ENCODE measurements at regions not wholly inside any gene's neighbourhood (a gene's known extent, or its start where the extent isn't known, plus 50 kb on each side); places are given as distances from the start of the nearest gene placed in this dataset.

DNA sequence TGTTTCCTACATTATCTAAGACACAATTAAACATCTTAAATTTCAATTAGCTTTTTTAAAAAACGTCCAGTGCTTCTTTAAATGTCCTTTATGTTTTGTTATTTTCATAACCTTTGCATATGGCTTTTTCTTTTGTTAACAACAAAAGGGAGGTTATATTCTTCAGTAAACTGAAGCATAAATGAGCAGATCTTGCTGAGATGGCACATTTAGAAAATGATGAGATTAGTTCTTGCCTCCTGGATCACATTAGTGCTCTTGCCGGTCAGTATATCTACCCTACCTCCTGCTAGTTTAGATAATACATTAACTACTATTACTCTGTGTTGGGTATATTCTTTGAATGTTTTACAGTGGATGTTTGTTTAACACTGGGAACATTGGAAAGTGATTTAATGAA lies 126.1 kb downstream of the DISP1 start:
- TF ChIP-seq JUND (IDR thresholded peaks at IDR 0.05) = no peak
- TF ChIP-seq, protein P1, sequence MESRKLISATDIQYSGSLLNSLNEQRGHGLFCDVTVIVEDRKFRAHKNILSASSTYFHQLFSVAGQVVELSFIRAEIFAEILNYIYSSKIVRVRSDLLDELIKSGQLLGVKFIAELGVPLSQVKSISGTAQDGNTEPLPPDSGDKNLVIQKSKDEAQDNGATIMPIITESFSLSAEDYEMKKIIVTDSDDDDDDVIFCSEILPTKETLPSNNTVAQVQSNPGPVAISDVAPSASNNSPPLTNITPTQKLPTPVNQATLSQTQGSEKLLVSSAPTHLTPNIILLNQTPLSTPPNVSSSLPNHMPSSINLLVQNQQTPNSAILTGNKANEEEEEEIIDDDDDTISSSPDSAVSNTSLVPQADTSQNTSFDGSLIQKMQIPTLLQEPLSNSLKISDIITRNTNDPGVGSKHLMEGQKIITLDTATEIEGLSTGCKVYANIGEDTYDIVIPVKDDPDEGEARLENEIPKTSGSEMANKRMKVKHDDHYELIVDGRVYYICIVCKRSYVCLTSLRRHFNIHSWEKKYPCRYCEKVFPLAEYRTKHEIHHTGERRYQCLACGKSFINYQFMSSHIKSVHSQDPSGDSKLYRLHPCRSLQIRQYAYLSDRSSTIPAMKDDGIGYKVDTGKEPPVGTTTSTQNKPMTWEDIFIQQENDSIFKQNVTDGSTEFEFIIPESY (IDR thresholded peaks at IDR 0.05) = no peak
- TF ChIP-seq, protein P2, sequence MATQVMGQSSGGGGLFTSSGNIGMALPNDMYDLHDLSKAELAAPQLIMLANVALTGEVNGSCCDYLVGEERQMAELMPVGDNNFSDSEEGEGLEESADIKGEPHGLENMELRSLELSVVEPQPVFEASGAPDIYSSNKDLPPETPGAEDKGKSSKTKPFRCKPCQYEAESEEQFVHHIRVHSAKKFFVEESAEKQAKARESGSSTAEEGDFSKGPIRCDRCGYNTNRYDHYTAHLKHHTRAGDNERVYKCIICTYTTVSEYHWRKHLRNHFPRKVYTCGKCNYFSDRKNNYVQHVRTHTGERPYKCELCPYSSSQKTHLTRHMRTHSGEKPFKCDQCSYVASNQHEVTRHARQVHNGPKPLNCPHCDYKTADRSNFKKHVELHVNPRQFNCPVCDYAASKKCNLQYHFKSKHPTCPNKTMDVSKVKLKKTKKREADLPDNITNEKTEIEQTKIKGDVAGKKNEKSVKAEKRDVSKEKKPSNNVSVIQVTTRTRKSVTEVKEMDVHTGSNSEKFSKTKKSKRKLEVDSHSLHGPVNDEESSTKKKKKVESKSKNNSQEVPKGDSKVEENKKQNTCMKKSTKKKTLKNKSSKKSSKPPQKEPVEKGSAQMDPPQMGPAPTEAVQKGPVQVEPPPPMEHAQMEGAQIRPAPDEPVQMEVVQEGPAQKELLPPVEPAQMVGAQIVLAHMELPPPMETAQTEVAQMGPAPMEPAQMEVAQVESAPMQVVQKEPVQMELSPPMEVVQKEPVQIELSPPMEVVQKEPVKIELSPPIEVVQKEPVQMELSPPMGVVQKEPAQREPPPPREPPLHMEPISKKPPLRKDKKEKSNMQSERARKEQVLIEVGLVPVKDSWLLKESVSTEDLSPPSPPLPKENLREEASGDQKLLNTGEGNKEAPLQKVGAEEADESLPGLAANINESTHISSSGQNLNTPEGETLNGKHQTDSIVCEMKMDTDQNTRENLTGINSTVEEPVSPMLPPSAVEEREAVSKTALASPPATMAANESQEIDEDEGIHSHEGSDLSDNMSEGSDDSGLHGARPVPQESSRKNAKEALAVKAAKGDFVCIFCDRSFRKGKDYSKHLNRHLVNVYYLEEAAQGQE (IDR thresholded peaks at IDR 0.05) = no peak
- TF ChIP-seq NR2F2 (IDR thresholded peaks at IDR 0.05) = no peak
- TF ChIP-seq, protein P3, sequence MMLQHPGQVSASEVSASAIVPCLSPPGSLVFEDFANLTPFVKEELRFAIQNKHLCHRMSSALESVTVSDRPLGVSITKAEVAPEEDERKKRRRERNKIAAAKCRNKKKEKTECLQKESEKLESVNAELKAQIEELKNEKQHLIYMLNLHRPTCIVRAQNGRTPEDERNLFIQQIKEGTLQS (IDR thresholded peaks at IDR 0.05) = no peak
- TF ChIP-seq, protein P4, sequence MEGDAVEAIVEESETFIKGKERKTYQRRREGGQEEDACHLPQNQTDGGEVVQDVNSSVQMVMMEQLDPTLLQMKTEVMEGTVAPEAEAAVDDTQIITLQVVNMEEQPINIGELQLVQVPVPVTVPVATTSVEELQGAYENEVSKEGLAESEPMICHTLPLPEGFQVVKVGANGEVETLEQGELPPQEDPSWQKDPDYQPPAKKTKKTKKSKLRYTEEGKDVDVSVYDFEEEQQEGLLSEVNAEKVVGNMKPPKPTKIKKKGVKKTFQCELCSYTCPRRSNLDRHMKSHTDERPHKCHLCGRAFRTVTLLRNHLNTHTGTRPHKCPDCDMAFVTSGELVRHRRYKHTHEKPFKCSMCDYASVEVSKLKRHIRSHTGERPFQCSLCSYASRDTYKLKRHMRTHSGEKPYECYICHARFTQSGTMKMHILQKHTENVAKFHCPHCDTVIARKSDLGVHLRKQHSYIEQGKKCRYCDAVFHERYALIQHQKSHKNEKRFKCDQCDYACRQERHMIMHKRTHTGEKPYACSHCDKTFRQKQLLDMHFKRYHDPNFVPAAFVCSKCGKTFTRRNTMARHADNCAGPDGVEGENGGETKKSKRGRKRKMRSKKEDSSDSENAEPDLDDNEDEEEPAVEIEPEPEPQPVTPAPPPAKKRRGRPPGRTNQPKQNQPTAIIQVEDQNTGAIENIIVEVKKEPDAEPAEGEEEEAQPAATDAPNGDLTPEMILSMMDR (IDR thresholded peaks at IDR 0.05; ENCODE audit: low read depth, low read length, missing input control) = no peak
- TF ChIP-seq HNF4A (conservative IDR thresholded peaks at IDR 0.05) = no peak
- TF ChIP-seq, protein P5, sequence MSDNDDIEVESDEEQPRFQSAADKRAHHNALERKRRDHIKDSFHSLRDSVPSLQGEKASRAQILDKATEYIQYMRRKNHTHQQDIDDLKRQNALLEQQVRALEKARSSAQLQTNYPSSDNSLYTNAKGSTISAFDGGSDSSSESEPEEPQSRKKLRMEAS (IDR thresholded peaks at IDR 0.05) = no peak
- TF ChIP-seq FOXA1 (IDR thresholded peaks at IDR 0.05) = no peak
- no peak for TF ChIP-seq FOXA2 (IDR thresholded peaks at IDR 0.05)
- no peak for TF ChIP-seq TAF1 (conservative IDR thresholded peaks at IDR 0.05)
- no peak for TF ChIP-seq HNF4G (IDR thresholded peaks at IDR 0.05)
- peaks cover 0 to 4% (median 0%) of the 10 kb centered on the region in 4 donors for H3K36me3 ChIP-seq (ENCODE audit: control insufficient read depth in 4 of 4, insufficient read depth in 3 of 4, low read depth in 1 of 4, low read length in 3 of 4)
- H3K4me1 ChIP-seq (ENCODE audit: control insufficient read depth in 4 of 4, insufficient read depth in 4 of 4, low read length in 3 of 4) = no peaks in the 10 kb centered on the region
- H3K4me3 ChIP-seq (ENCODE audit: low read depth in 1 of 3, low read length in 3 of 3) = no peak overlapping the region
- no peak overlapping the region for H3K9ac ChIP-seq (ENCODE audit: low read depth in 1 of 2, low read length in 2 of 2)
- WGBS = 86% methylated on average over 2 of the region's 2 CpGs
- no peak overlapping the region for H3K27ac ChIP-seq (ENCODE audit: low read depth in 1 of 2, low read length in 2 of 2)
- no peaks in the 10 kb centered on the region for H3K27me3 ChIP-seq (ENCODE audit: control insufficient read depth in 4 of 4, insufficient read depth in 4 of 4, low read length in 3 of 4)
- no peaks in the 10 kb centered on the region for H3K9me3 ChIP-seq (ENCODE audit: control insufficient read depth in 4 of 4, low read length in 3 of 4)
- DNase-seq (ENCODE audit: low spot score) = no peak

DNA sequence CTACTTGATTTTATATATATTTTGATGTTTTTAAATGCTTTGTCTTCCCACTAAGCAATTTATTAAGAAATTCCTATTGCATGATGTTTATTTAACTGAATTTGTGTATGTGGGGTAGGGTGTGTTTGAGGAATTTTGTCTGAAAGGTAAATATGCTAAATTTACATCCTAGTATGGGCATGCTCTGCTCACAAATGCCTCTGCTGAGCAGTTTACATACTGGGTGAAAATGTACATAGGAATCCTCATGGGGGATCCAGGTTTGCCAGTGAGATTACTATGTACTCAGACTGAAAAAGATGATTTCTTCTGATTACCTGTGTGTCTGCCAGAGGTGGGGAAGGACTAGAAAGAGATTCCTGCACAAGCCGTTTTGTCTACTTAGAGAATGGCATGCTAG lies 126.6 kb downstream of the DISP1 start:
- Histone ChIP-seq H3K36me3 (ENCODE audit: control insufficient read depth in 4 of 4, insufficient read depth in 3 of 4, low read depth in 1 of 4, low read length in 3 of 4) (peaks cover 0 to 4% (median 0%) of the 10 kb centered on the region in 4 donors), H3K9ac (ENCODE audit: low read depth in 1 of 2, low read length in 2 of 2) (no peak overlapping the region), H3K9me3 (ENCODE audit: control insufficient read depth in 4 of 4, low read length in 3 of 4) (no peaks in the 10 kb centered on the region), H3K4me3 (ENCODE audit: low read depth in 1 of 3, low read length in 3 of 3) (no peak overlapping the region), H3K27ac (ENCODE audit: low read depth in 1 of 2, low read length in 2 of 2) (no peak overlapping the region), H3K4me1 (ENCODE audit: control insufficient read depth in 4 of 4, insufficient read depth in 4 of 4, low read length in 3 of 4) (no peaks in the 10 kb centered on the region), H3K27me3 (ENCODE audit: control insufficient read depth in 4 of 4, insufficient read depth in 4 of 4, low read length in 3 of 4) (no peaks in the 10 kb centered on the region)
- WGBS = 98% methylated on average over 1 of the region's 1 CpG
- no peak for TF ChIP-seq JUND (IDR thresholded peaks at IDR 0.05)
- no peak for TF ChIP-seq EGR1 (IDR thresholded peaks at IDR 0.05; ENCODE audit: low read depth in 2 of 2)
- TF ChIP-seq, protein P2 (IDR thresholded peaks at IDR 0.05) = no peak
- TF ChIP-seq, protein P1 (IDR thresholded peaks at IDR 0.05) = no peak
- no peak for TF ChIP-seq FOXA2 (IDR thresholded peaks at IDR 0.05)
- no peak for DNase-seq (ENCODE audit: low spot score)
